ENCODE measurements at regions not wholly inside any gene's neighbourhood (a gene's known extent, or its start where the extent isn't known, plus 50 kb on each side); places are given as distances from the start of the nearest gene placed in this dataset.

- no peak for TF ChIP-seq CTCF (IDR thresholded peaks at IDR 0.05; ENCODE audit: insufficient read depth, missing control alignments)
- DNase-seq (ENCODE audit: insufficient read length, low spot score) (no peak), FAIRE-seq (no peak)
Observed at GRCh38 chr13:73273276-73273675, 214.5 kb downstream of the KLF5 start.

GRCh38 chr13:73272831-73273230 lies 214.0 kb downstream of the KLF5 start:
- DNase-seq (ENCODE audit: insufficient read length, low spot score): no peak
- TF ChIP-seq CTCF (IDR thresholded peaks at IDR 0.05; ENCODE audit: insufficient read depth, missing control alignments): no peak
- FAIRE-seq: no peak

- DNase-seq (ENCODE audit: insufficient read length, low spot score) (no peak), FAIRE-seq (no peak)
- TF ChIP-seq CTCF (IDR thresholded peaks at IDR 0.05; ENCODE audit: insufficient read depth, missing control alignments): no peak
Observed at GRCh38 chr13:73268306-73268705, 209.5 kb downstream of the KLF5 start.

- TF ChIP-seq CTCF (IDR thresholded peaks at IDR 0.05; ENCODE audit: insufficient read depth, missing control alignments): no peak
- no peak for DNase-seq (ENCODE audit: insufficient read length, low spot score)
- FAIRE-seq: no peak
Observed at GRCh38 chr13:73266640-73267180, 207.9 kb downstream of the KLF5 start.

GRCh38 chr13:73262862-73263627 lies 204.2 kb downstream of the KLF5 start:
- no peak for TF ChIP-seq CTCF (IDR thresholded peaks at IDR 0.05; ENCODE audit: insufficient read depth, missing control alignments)
- DNase-seq (ENCODE audit: insufficient read length, low spot score) (no peak), FAIRE-seq (no peak)

- FAIRE-seq (no peak), DNase-seq (ENCODE audit: insufficient read length, low spot score) (no peak)
- no peak for TF ChIP-seq CTCF (IDR thresholded peaks at IDR 0.05; ENCODE audit: insufficient read depth, missing control alignments)
Observed at GRCh38 chr13:73261739-73262216, 203.0 kb downstream of the KLF5 start.

Measured in D721Med (cell line).